K562 (cell line): ENCODE measurements at regions not wholly inside any gene's neighbourhood (a gene's known extent, or its start where the extent isn't known, plus 50 kb on each side); places are given as distances from the start of the nearest gene placed in this dataset.
"Not testable (repeated sequence)": the region's sequence is repeated elsewhere in the genome, so short reads cannot be mapped to it uniquely, and the experiment has no call there.

ENCODE experiments used
- ATAC-seq: fragments of 200-7000 bp; cut with Tn5 transposase; 3 replicates; pipeline ENCODE4 v1.9.1; 2020; ENCODE audit warnings: moderate library complexity
- BruUV-seq: library from RNA; stranded (reverse); fragments of 400-500 nt; replicated peaks from 2 replicates; lab custom pipeline; 2021; lab: Mats Ljungman, UMichigan
- CTCF ChIA-PET: fragments of 300-600 bp; formaldehyde crosslinking; extraction: SDS; loops from one replicate; lab custom pipeline; 2021; ENCODE audit warnings: low intra/inter-chr PET ratio; lab: Yijun Ruan, JAX
- POLR2A ChIA-PET: fragments of 300-600, 350-650 bp; sonication (Branson Sonifier 250); formaldehyde crosslinking; extraction: SDS; loops from one replicate; lab custom pipeline; 2021; ENCODE audit warnings: antibody characterized with exemption, inconsistent platforms; lab: Yijun Ruan, JAX
- DNase-seq, 4 experiments: peaks; one replicate each; pipeline versions ENCODE4 v3.0.0 to v3.0.0-alpha.2; 2011 to 2018; ENCODE audit warnings: low spot score in 3 of 4, mixed read lengths in 3 of 4; ENCODE audit errors: extremely low read depth in 1 of 4
- FAIRE-seq: peaks from 2 replicates; lab custom pipeline; 2011; peaks lifted over from hg19 to GRCh38; lab: Jason Lieb, UNC
- H2AFZ ChIP-seq: 2 replicates; pipeline ENCODE4 v1.6.0; 2011; ENCODE audit warnings: low read depth, low read length, control low read depth, inconsistent platforms
- H3K27ac ChIP-seq: fragments of 200-600 bp; 3 replicates; pipeline ENCODE4 v1.8.0; 2011; ENCODE audit warnings: low read depth, mild to moderate bottlenecking, control low read depth, inconsistent platforms, low read length, moderate library complexity, mixed read lengths; ENCODE audit errors: extremely low read depth
- H3K27me3 ChIP-seq, 2 experiments: fragments of 300-600 bp in 1 of 2; 2 replicates in 1 of 2; 3 replicates in 1 of 2; pipeline versions ENCODE4 v1.6.0 to v1.8.0; 2011; ENCODE audit warnings: inconsistent platforms in 2 of 2, low read length in 2 of 2, mild to moderate bottlenecking in 1 of 2, mixed read lengths in 1 of 2, moderate library complexity in 1 of 2; ENCODE audit not compliant: control insufficient read depth in 2 of 2, insufficient read depth in 2 of 2
- H3K36me3 ChIP-seq: fragments of 300-600 bp; 3 replicates; pipeline ENCODE4 v1.8.0; 2011; ENCODE audit warnings: mild to moderate bottlenecking, low read length, inconsistent platforms; ENCODE audit not compliant: control insufficient read depth, insufficient read depth
- H3K4me1 ChIP-seq, 2 experiments: fragments of 200-600 bp in 1 of 2; replicated peaks in 1 of 2; 2 replicates in 1 of 2; 3 replicates in 1 of 2; pipeline versions ENCODE4 v1.5.1 to v1.8.0; 2011; ENCODE audit warnings: inconsistent platforms in 2 of 2, low read length in 2 of 2, mild to moderate bottlenecking in 1 of 2, mixed read lengths in 1 of 2, moderate library complexity in 1 of 2; ENCODE audit not compliant: control insufficient read depth in 2 of 2, insufficient read depth in 2 of 2
- H3K4me2 ChIP-seq: 2 replicates; pipeline ENCODE4 v1.6.1; 2011; ENCODE audit warnings: low read length, control low read depth, inconsistent platforms, mixed read lengths; ENCODE audit not compliant: insufficient read depth
- H3K4me3 ChIP-seq: fragments of 200-600 bp; sonication (generic), shearing (Covaris generic); 2 replicates; pipeline ENCODE4 v1.5.1; 2016; ENCODE audit warnings: control low read depth, inconsistent platforms
- H3K79me2 ChIP-seq: fragments of 200-600 bp; 3 replicates; pipeline ENCODE4 v1.8.0; 2011; ENCODE audit warnings: low read length, inconsistent platforms; ENCODE audit not compliant: control insufficient read depth, insufficient read depth
- H3K9ac ChIP-seq, 2 experiments: 2 replicates each; pipeline versions ENCODE4 v1.6.0 to v1.6.1; 2011; ENCODE audit warnings: low read depth in 2 of 2, low read length in 2 of 2, control low read depth in 1 of 2, inconsistent platforms in 1 of 2, mild to moderate bottlenecking in 1 of 2, mixed read lengths in 1 of 2; ENCODE audit not compliant: insufficient read depth in 1 of 2
- H3K9me1 ChIP-seq: one replicate; pipeline ENCODE4 v1.6.0; 2011; ENCODE audit warnings: inconsistent platforms, mild to moderate bottlenecking, low read length, moderate library complexity; ENCODE audit not compliant: control insufficient read depth, insufficient read depth
- H3K9me3 ChIP-seq: replicated peaks from 2 replicates; pipeline ENCODE4 v1.5.1; 2011; ENCODE audit warnings: low read depth, low read length, inconsistent platforms; ENCODE audit not compliant: control insufficient read depth, insufficient read depth
- H4K20me1 ChIP-seq: replicated peaks from 2 replicates; pipeline ENCODE4 v1.6.1; 2011; ENCODE audit warnings: low read length, inconsistent platforms, mixed read lengths; ENCODE audit not compliant: control insufficient read depth, insufficient read depth
- CBX8 ChIP-seq: fragments of 200-600 bp; sonication (generic); IDR thresholded peaks from 2 replicates; pipeline ENCODE4 v1.6.1; 2012; ENCODE audit warnings: borderline replicate concordance, mixed run types, low read depth, mild to moderate bottlenecking, moderate library complexity, mixed read lengths, low read length, control low read depth, inconsistent platforms; ENCODE audit not compliant: poor library complexity, severe bottlenecking; ENCODE audit errors: extremely low read depth
- CREB1 ChIP-seq, 2 experiments: sonication (generic) in 1 of 2; formaldehyde crosslinking in 1 of 2; IDR thresholded peaks; 2 replicates each; pipeline versions ENCODE4 v1.6.1 to v1.8.0; 2012 to 2022; ENCODE audit warnings: inconsistent platforms in 1 of 2, mild to moderate bottlenecking in 1 of 2, missing genetic modification reagents in 1 of 2, moderate library complexity in 1 of 2
- KLF13 ChIP-seq: fragments of 450-650 bp; IDR thresholded peaks from 2 replicates; pipeline ENCODE4 v1.6.1; 2016; ENCODE audit warnings: missing genetic modification characterization, low read depth, mild to moderate bottlenecking, missing compliant biosample characterization, moderate library complexity, borderline replicate concordance
- NFIX ChIP-seq: fragments of 250-450 bp; sonication (Bioruptor Pico); IDR thresholded peaks from 2 replicates; pipeline ENCODE4 v1.4.0; 2020; ENCODE audit warnings: low read depth, mild to moderate bottlenecking, moderate library complexity
- RBM22 ChIP-seq: fragments of 200-400 bp; formaldehyde crosslinking; IDR thresholded peaks from 2 replicates; pipeline ENCODE4 v1.6.1; 2018; ENCODE audit warnings: low read length, low read depth; ENCODE audit not compliant: poor library complexity, severe bottlenecking
- ZNF311 ChIP-seq: fragments of 250-450 bp; sonication (Bioruptor Pico); IDR thresholded peaks from 2 replicates; pipeline ENCODE4 v1.4.0; 2020; ENCODE audit warnings: mild to moderate bottlenecking, moderate library complexity
- WGBS: fragments of 100-300 bp; shearing (Covaris generic); methylation state at CpG from one replicate; pipeline ENCODE4 v1.1.6; 2016; ENCODE audit warnings: low coverage, mixed read lengths; ENCODE audit not compliant: insufficient coverage; ENCODE audit errors: missing lambda C conversion rate; 5-methylcytosine and 5-hydroxymethylcytosine counted together
- in situ Hi-C: fragments of 300-500 bp; cut with MboI; formaldehyde crosslinking; loops from 4 replicates; pipeline ENCODE4 v1.15.0; 2018; ENCODE audit warnings: inconsistent platforms, mixed read lengths
- intact Hi-C: fragments of 100-400 bp; cut with micrococcal nuclease; formaldehyde crosslinking; loops from 2 replicates; pipeline ENCODE4 v1.14.2; 2022
- TF ChIP-seq, protein P1 (sequence below): IDR thresholded peaks from 3 replicates; pipeline ENCODE4 v1.6.1; 2011; ENCODE audit warnings: borderline replicate concordance, mild to moderate bottlenecking; ENCODE audit not compliant: insufficient read length, insufficient read depth

DNA sequence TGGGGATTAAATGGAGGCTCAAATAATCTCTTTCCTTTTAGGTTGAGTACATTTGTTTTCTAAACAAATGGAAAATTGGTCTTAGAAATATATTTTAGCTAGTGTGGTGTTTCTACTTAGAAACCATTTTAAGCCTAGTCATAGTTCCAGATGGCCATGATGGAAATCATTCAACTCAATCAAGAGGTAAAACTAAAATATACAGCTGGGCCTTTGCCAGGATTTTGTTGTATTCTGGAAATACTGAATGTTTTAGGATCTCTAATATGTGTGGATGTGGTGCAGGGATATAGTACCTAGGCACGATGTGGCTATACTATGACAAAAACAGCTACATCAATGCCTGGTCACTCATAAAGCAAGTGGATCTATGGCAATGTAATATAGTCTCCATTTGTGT, 146.0 kb upstream of the BANK1 start (continued):
- no peak for TF ChIP-seq CBX8
- no peak for TF ChIP-seq ZNF311 (CRISPR knock-in tag)

DNA sequence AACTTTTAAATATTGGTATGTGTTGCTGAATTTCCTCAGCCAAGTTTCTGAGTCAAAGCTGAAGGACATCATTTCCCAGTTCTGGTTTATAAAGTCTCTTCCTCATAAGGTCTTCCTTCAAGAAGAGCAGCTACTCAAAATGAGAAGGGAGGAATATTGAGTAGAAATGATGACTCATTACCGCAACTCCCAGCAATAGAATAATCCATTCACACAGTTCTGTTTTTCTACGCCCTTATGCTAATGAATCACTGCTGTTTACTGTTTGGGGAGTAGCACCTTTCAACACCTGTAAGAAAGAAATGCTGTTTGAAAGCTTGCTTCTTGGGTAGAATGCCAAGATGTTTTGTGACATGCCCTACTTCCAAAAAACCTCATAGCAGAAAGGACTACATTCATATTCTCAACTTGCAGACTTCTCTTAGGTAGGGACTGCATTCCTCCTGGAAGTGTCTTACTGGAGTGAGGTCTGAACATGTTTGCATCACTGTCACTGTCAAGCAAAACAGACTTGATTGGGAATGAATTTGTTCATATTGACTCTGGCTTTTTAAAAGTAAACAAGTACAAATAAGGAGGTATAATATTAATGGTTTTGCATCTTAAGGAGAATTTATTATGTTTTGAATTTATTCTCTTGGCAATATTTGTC, 147.2 kb upstream of the BANK1 start:
- no peaks in the 10 kb centered on the region for H3K9me1 ChIP-seq
- ChIA-PET POLR2A (no interaction called here), CTCF (no interaction called here)
- no peaks in the 10 kb centered on the region for H3K9me3 ChIP-seq
- no TSS peak for BruUV-seq
- no peak overlapping the region for H2AFZ ChIP-seq
- no peak overlapping the region for H3K4me3 ChIP-seq
- TF ChIP-seq RBM22: no peak
- no peak for TF ChIP-seq CREB1 (IDR thresholded peaks at IDR 0.05)
- TF ChIP-seq CREB1 (CRISPR knock-in tag; IDR thresholded peaks at IDR 0.05): no peak
- TF ChIP-seq KLF13 (tag): no peak
- TF ChIP-seq, protein P1, sequence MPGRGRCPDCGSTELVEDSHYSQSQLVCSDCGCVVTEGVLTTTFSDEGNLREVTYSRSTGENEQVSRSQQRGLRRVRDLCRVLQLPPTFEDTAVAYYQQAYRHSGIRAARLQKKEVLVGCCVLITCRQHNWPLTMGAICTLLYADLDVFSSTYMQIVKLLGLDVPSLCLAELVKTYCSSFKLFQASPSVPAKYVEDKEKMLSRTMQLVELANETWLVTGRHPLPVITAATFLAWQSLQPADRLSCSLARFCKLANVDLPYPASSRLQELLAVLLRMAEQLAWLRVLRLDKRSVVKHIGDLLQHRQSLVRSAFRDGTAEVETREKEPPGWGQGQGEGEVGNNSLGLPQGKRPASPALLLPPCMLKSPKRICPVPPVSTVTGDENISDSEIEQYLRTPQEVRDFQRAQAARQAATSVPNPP: no peak
- no peak for TF ChIP-seq NFIX (CRISPR knock-in tag)
- ATAC-seq (no peak), DNase-seq (no peak), FAIRE-seq (no peak)
- intact Hi-C loops: no loop called here
- no peak overlapping the region for H3K9ac ChIP-seq
- no peaks in the 10 kb centered on the region for H3K27me3 ChIP-seq
- in situ Hi-C loops: no loop called here
- no peaks in the 10 kb centered on the region for H3K36me3 ChIP-seq
- no peak overlapping the region for H3K4me2 ChIP-seq
- no peaks in the 10 kb centered on the region for H3K4me1 ChIP-seq
- H4K20me1 ChIP-seq: no peaks in the 10 kb centered on the region
- WGBS: 0% methylated on average over 2 of the region's 2 CpGs
- no peaks in the 10 kb centered on the region for H3K79me2 ChIP-seq
- no peak overlapping the region for H3K27ac ChIP-seq

DNA sequence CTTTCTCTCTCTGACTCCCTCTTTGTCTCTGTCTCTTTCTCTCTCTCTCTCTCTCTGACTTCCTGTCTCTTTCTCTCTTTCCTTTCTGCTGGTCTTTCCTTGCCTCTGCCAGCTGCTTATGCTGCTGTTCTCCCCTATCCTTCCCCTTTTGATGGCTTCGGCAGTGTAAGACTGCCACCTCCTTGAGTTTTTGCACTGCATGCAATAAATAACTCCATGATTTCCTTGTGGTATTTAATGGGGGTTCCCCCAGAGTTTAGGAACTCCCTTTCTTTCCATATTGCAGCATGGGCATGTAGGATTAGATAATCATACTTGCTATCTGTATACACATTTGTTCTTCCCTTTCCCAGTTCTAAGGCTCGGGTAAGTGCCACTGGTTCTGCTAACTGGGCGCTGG, 157.8 kb upstream of the BANK1 start:
- in situ Hi-C loops, FAIRE-seq, H3K4me3 ChIP-seq, H3K4me2 ChIP-seq, H3K36me3 ChIP-seq, H3K9me1 ChIP-seq, H3K27ac ChIP-seq, ATAC-seq, H3K9me3 ChIP-seq, BruUV-seq, intact Hi-C loops, CTCF ChIA-PET, POLR2A ChIA-PET, H3K4me1 ChIP-seq, H3K79me2 ChIP-seq, H3K9ac ChIP-seq, H2AFZ ChIP-seq, DNase-seq, H3K27me3 ChIP-seq, H4K20me1 ChIP-seq: not testable (repeated sequence)
- WGBS: 0% methylated on average over 3 of the region's 3 CpGs
